Hepatocyte (in vitro differentiated cells): ENCODE measurements at regions not wholly inside any gene's neighbourhood (a gene's known extent, or its start where the extent isn't known, plus 50 kb on each side); places are given as distances from the start of the nearest gene placed in this dataset.

Source experiments
- DNase-seq: peaks from one replicate; pipeline ENCODE4 v3.0.0-alpha.2; 2016; ENCODE audit warnings: low spot score
- H2AFZ ChIP-seq: fragments of 200-600 bp; sonication (generic); 2 replicates; pipeline ENCODE4 v1.6.0; 2016; ENCODE audit warnings: antibody characterized with exemption, mild to moderate bottlenecking
- H3K27ac ChIP-seq: fragments of 200-600 bp; sonication (generic); 2 replicates; pipeline ENCODE4 v1.5.1; 2016; ENCODE audit warnings: mild to moderate bottlenecking
- H3K27me3 ChIP-seq: fragments of 200-600 bp; sonication (generic); 2 replicates; pipeline ENCODE4 v1.6.1; 2016
- H3K36me3 ChIP-seq: fragments of 200-600 bp; sonication (generic); replicated peaks from 2 replicates; pipeline ENCODE4 v1.5.1; 2016; ENCODE audit warnings: low read depth; ENCODE audit not compliant: insufficient read depth
- H3K4me1 ChIP-seq: fragments of 200-600 bp; sonication (generic); 2 replicates; pipeline ENCODE4 v1.5.1; 2016; ENCODE audit warnings: mild to moderate bottlenecking, moderate library complexity; ENCODE audit not compliant: insufficient read depth
- H3K4me2 ChIP-seq: fragments of 200-600 bp; sonication (generic); 2 replicates; pipeline ENCODE4 v1.6.0; 2016
- H3K4me3 ChIP-seq: fragments of 200-600 bp; sonication (generic); 2 replicates; pipeline ENCODE4 v1.5.1; 2016; ENCODE audit warnings: mild to moderate bottlenecking
- H3K79me2 ChIP-seq: fragments of 200-600 bp; sonication (generic); 2 replicates; pipeline ENCODE4 v1.6.0; 2017; ENCODE audit warnings: mild to moderate bottlenecking
- H3K9me2 ChIP-seq: fragments of 200-600 bp; sonication (generic); replicated peaks from 2 replicates; pipeline ENCODE4 v1.6.0; 2017; ENCODE audit warnings: mild to moderate bottlenecking; ENCODE audit not compliant: insufficient read depth
- H3K9me3 ChIP-seq: fragments of 200-600 bp; sonication (generic); 2 replicates; pipeline ENCODE4 v1.5.1; 2016; ENCODE audit warnings: low read depth, mild to moderate bottlenecking
- H4K20me1 ChIP-seq: fragments of 200-600 bp; sonication (generic); 2 replicates; pipeline ENCODE4 v1.6.0; 2016; ENCODE audit warnings: mild to moderate bottlenecking; ENCODE audit not compliant: insufficient read depth, poor library complexity, severe bottlenecking
- CTCF ChIP-seq: fragments of 200-600 bp; sonication (generic); IDR thresholded peaks from 2 replicates; pipeline ENCODE4 v1.5.1; 2016; ENCODE audit warnings: antibody characterized with exemption, mild to moderate bottlenecking; ENCODE audit not compliant: poor library complexity
- EZH2 ChIP-seq: fragments of 200-600 bp; sonication (generic); IDR thresholded peaks from 2 replicates; pipeline ENCODE4 v1.6.1; 2016; ENCODE audit warnings: antibody characterized with exemption, mild to moderate bottlenecking, borderline replicate concordance
- EZH2phosphoT487 ChIP-seq: fragments of 200-600 bp; sonication (generic); IDR thresholded peaks from one replicate; pipeline ENCODE4 v1.6.1; 2018; ENCODE audit warnings: antibody characterized with exemption, mild to moderate bottlenecking, low read depth, moderate library complexity; ENCODE audit not compliant: unreplicated experiment, severe bottlenecking
- WGBS: methylation state at CpG from one replicate; pipeline ENCODE4 v1.1.6; 2016; ENCODE audit warnings: low lambda C conversion rate; ENCODE audit errors: missing lambda C conversion rate; 5-methylcytosine and 5-hydroxymethylcytosine counted together

GRCh38 chr2:216799873-216800431, 59.9 kb downstream of the TNP1 start:
- H3K9me3 ChIP-seq: no peaks in the 10 kb centered on the region
- no peak overlapping the region for H2AFZ ChIP-seq
- H3K4me3 ChIP-seq: no peak overlapping the region
- H3K4me2 ChIP-seq: no peak overlapping the region
- WGBS: 83% methylated on average over 3 of the region's 3 CpGs
- no peaks in the 10 kb centered on the region for H3K9me2 ChIP-seq
- peaks cover 4% of the 10 kb centered on the region for H3K4me1 ChIP-seq
- no peaks in the 10 kb centered on the region for H3K36me3 ChIP-seq
- no peak overlapping the region for H3K27ac ChIP-seq
- TF ChIP-seq EZH2phosphoT487 (no peak), EZH2 (no peak), CTCF (no peak)
- H4K20me1 ChIP-seq: no peaks in the 10 kb centered on the region
- DNase-seq: peak; percentile 35
- H3K79me2 ChIP-seq: no peaks in the 10 kb centered on the region
- H3K27me3 ChIP-seq: no peaks in the 10 kb centered on the region

DNA sequence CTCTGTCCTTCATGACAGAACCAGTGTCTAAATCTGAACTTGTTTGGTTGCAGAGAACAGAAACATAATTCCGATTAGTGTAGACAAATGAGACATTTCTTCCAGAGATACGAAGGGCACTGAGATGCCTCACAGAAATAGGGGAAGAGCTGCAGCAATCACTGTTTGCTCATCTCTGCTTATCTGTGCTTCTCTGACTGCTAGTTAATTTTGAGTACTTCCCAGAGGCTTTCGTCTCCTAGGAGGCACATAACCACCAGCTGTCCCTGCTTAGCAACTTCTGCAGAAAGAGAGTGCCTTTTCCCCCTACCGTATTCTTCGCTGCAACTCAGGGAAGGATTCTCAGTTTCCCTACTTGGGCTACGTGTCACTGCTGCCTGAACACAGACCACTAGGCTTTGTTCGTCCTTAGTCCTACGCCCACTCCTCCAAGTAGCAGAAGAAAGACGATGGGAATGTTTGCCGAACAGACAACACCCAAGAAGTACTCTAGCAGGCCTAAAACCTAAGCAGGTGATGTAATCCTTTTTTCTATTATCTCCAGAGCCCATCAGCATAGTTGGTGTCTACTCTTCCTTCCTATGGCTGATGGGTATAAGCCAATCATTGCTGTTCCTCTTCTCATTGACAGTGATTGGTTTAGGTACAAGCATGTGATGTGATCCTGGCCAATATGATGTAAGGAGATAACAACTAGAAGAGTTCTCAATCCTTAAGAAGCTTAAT, 63.6 kb downstream of the TNP1 start:
- H3K4me2 ChIP-seq: peak overlapping the region; percentile 30
- H3K4me1 ChIP-seq: no peaks in the 10 kb centered on the region
- H3K9me2 ChIP-seq: no peaks in the 10 kb centered on the region
- H3K79me2 ChIP-seq: no peaks in the 10 kb centered on the region
- no peaks in the 10 kb centered on the region for H3K36me3 ChIP-seq
- no peak overlapping the region for H3K27ac ChIP-seq
- no peak for TF ChIP-seq EZH2
- H4K20me1 ChIP-seq: no peaks in the 10 kb centered on the region
- H2AFZ ChIP-seq: no peak overlapping the region
- H3K9me3 ChIP-seq: no peaks in the 10 kb centered on the region
- no peak overlapping the region for H3K4me3 ChIP-seq
- no peaks in the 10 kb centered on the region for H3K27me3 ChIP-seq
- DNase-seq: no peak
- 62% methylated on average over 10 of the region's 10 CpGs for WGBS

- WGBS: 98% methylated on average over 7 of the region's 7 CpGs
- Histone ChIP-seq H3K4me1 (peaks cover 4% of the 10 kb centered on the region), H3K36me3 (no peaks in the 10 kb centered on the region), H3K9me2 (no peaks in the 10 kb centered on the region), H3K79me2 (no peaks in the 10 kb centered on the region), H3K9me3 (no peaks in the 10 kb centered on the region), H3K4me3 (no peak overlapping the region), H2AFZ (no peak overlapping the region), H3K27me3 (no peaks in the 10 kb centered on the region), H4K20me1 (no peaks in the 10 kb centered on the region), H3K27ac (no peak overlapping the region), H3K4me2 (no peak overlapping the region)
- TF ChIP-seq EZH2phosphoT487 (no peak), EZH2 (no peak), CTCF (no peak)
- DNase-seq: no peak
These were observed 66.5 kb downstream of the TNP1 start for GRCh38 chr2:216793386-216793785.

DNA sequence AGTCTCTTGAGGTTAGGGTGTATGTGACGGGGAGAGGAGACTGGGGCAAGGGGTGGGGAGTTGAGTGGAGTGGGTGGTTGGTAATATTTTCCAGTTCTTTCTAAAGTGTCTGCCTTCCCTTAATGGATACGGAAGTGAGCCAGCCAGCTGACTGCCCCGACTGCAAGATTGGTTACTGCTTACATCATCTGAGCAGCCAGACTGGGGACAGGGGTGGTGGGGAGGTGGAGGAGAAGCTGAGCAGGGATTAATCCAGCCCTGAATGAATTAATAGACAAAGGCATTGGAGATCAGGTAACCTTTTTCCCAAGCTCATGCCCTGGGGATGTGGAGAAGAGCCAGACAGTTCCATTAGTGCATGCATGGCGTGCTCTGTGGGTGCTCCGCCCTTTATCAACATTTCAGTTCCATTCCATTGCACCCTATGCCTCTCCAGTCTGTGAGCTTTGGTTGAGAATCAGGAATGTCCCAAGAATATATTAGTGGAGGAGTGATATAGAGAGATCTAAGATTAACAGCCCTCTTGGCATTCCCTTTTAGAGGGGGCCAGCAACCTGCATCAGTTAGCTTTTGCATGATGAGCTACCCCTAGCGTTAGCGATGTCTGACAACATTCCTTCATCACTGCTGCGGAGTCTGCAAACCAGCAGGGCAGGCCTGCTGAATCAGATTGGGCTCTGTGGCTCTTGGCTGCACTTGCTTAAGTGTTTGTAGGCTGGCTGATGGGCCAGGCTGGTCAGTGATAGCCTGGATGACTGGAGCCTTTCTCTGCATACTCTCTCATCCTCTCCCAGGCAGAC, 67.4 kb downstream of the TNP1 start:
- no peak overlapping the region for H3K4me3 ChIP-seq
- no peaks in the 10 kb centered on the region for H3K36me3 ChIP-seq
- TF ChIP-seq EZH2 (no peak), CTCF (no peak), EZH2phosphoT487 (no peak)
- H2AFZ ChIP-seq: no peak overlapping the region
- DNase-seq: peak; percentile 45
- H3K9me3 ChIP-seq: no peaks in the 10 kb centered on the region
- 72% methylated on average over 8 of the region's 8 CpGs for WGBS
- peaks cover 4% of the 10 kb centered on the region for H3K4me1 ChIP-seq
- H3K79me2 ChIP-seq: no peaks in the 10 kb centered on the region
- no peaks in the 10 kb centered on the region for H4K20me1 ChIP-seq
- peak overlapping the region; percentile 42 for H3K27ac ChIP-seq
- H3K4me2 ChIP-seq: no peak overlapping the region
- H3K9me2 ChIP-seq: no peaks in the 10 kb centered on the region
- no peaks in the 10 kb centered on the region for H3K27me3 ChIP-seq
